Activated CD4-positive, alpha-beta T cell treated with anti-CD3 and anti-CD28 coated beads for 48 hours (primary cell): ENCODE measurements at regions not wholly inside any gene's neighbourhood (a gene's known extent, or its start where the extent isn't known, plus 50 kb on each side); places are given as distances from the start of the nearest gene placed in this dataset.

Source experiments
- DNase-seq: peaks from one replicate; pipeline ENCODE4 v3.0.0-alpha.2; 2020

GRCh38 chr16:55077266-55077665 is 146.6 kb downstream of the IRX5 start:
- DNase-seq: no peak

GRCh38 chr16:55078153-55078552 is 147.5 kb downstream of the IRX5 start:
- DNase-seq: no peak

GRCh38 chr16:55078699-55079410 is 148.2 kb downstream of the IRX5 start:
- DNase-seq: no peak

GRCh38 chr16:55081622-55082590 is 151.2 kb downstream of the IRX5 start:
- no peak for DNase-seq

- no peak for DNase-seq
Measured at GRCh38 chr16:55082591-55082976, 151.9 kb downstream of the IRX5 start.

- no peak for DNase-seq
Measured at GRCh38 chr16:55083052-55083451, 152.4 kb downstream of the IRX5 start.

- no peak for DNase-seq
Measured at GRCh38 chr16:55088098-55088497, 157.4 kb downstream of the IRX5 start.

- no peak for DNase-seq
Measured at GRCh38 chr16:55089600-55089999, 158.9 kb downstream of the IRX5 start.

- no peak for DNase-seq
Measured at GRCh38 chr16:55091213-55091870, 160.7 kb downstream of the IRX5 start.

- DNase-seq: no peak
Measured at GRCh38 chr16:55091871-55092230, 161.2 kb downstream of the IRX5 start.

GRCh38 chr16:55100100-55100499 is 169.4 kb downstream of the IRX5 start:
- no peak for DNase-seq

- no peak for DNase-seq
Measured at GRCh38 chr16:55101026-55101425, 170.4 kb downstream of the IRX5 start.

GRCh38 chr16:55102077-55102476 is 171.4 kb downstream of the IRX5 start:
- DNase-seq: no peak

- no peak for DNase-seq
Measured at GRCh38 chr16:55102531-55102930, 171.9 kb downstream of the IRX5 start.

- no peak for DNase-seq
Measured at GRCh38 chr16:55107851-55108250, 177.2 kb downstream of the IRX5 start.

- DNase-seq: no peak
Measured at GRCh38 chr16:55113210-55113609, 182.5 kb downstream of the IRX5 start.

- DNase-seq: no peak
Measured at GRCh38 chr16:55115506-55115905, 184.8 kb downstream of the IRX5 start.

GRCh38 chr16:55116165-55116920 is 185.7 kb downstream of the IRX5 start:
- DNase-seq: no peak

- no peak for DNase-seq
Measured at GRCh38 chr16:55118701-55119260, 188.1 kb downstream of the IRX5 start.

- DNase-seq: no peak
Measured at GRCh38 chr16:55120408-55120807, 189.7 kb downstream of the IRX5 start.

- no peak for DNase-seq
Measured at GRCh38 chr16:55120826-55121225, 190.2 kb downstream of the IRX5 start.

GRCh38 chr16:55123652-55124051 is 193.0 kb downstream of the IRX5 start:
- DNase-seq: no peak
